SK-N-SH (cell line): ENCODE measurements at regions not wholly inside any gene's neighbourhood (a gene's known extent, or its start where the extent isn't known, plus 50 kb on each side); places are given as distances from the start of the nearest gene placed in this dataset.
A peak's percentile ranks its signal among the peaks of the same experiment; 100 is the strongest.

Experiments used
- CTCF ChIA-PET: fragments of 300-600, 350-600 bp; formaldehyde crosslinking; extraction: SDS; loops from one replicate; lab custom pipeline; 2021; lab: Yijun Ruan, JAX
- POLR2A ChIA-PET: fragments of 350-600 bp; sonication (Branson Sonifier 250); formaldehyde crosslinking; extraction: SDS; loops from one replicate; lab custom pipeline; 2020; ENCODE audit warnings: antibody characterized with exemption, inconsistent platforms; lab: Yijun Ruan, JAX
- DNase-seq: peaks from one replicate; pipeline ENCODE4 v3.0.0; 2012
- H2AFZ ChIP-seq: fragments of 200-600 bp; sonication (generic); 2 replicates; pipeline ENCODE4 v1.8.1; 2016; ENCODE audit warnings: antibody characterized with exemption, mild to moderate bottlenecking, low read depth
- H3F3A ChIP-seq: fragments of 200-600 bp; sonication (generic); replicated peaks from 2 replicates; pipeline ENCODE3; 2016; ENCODE audit warnings: antibody characterized with exemption, mild to moderate bottlenecking; ENCODE audit not compliant: insufficient read depth
- H3K27ac ChIP-seq, 2 experiments: fragments of 200-500 bp in 1 of 2; fragments of 200-600 bp in 1 of 2; sonication (Bioruptor generic) in 1 of 2; sonication (generic), shearing (Covaris generic) in 1 of 2; 2 replicates each; pipeline versions ENCODE4 v1.5.1 to v1.6.1; 2014 to 2016; ENCODE audit warnings: low read depth in 2 of 2, inconsistent platforms in 1 of 2, low read length in 1 of 2, mild to moderate bottlenecking in 1 of 2, mixed read lengths in 1 of 2
- H3K27me3 ChIP-seq: fragments of 200-600 bp; sonication (generic), shearing (Covaris generic); 2 replicates; pipeline ENCODE4 v1.6.1; 2016; ENCODE audit warnings: mixed run types; ENCODE audit not compliant: insufficient read depth
- H3K36me3 ChIP-seq, 2 experiments: fragments of 200-500 bp in 1 of 2; fragments of 200-600 bp in 1 of 2; sonication (Bioruptor generic) in 1 of 2; sonication (generic) in 1 of 2; replicated peaks in 1 of 2; 2 replicates each; pipeline versions ENCODE3 to v1.5.1; 2014 to 2016; ENCODE audit warnings: low read length in 1 of 2, mild to moderate bottlenecking in 1 of 2; ENCODE audit not compliant: insufficient read depth in 2 of 2, control insufficient read depth in 1 of 2
- H3K4me1 ChIP-seq, 2 experiments: fragments of 200-500 bp in 1 of 2; fragments of 200-600 bp in 1 of 2; sonication (Bioruptor generic) in 1 of 2; sonication (generic), shearing (Covaris generic) in 1 of 2; 2 replicates each; pipeline versions ENCODE4 v1.5.1 to v1.6.1; 2014 to 2016; ENCODE audit warnings: low read depth in 1 of 2, low read length in 1 of 2, mixed run types in 1 of 2; ENCODE audit not compliant: insufficient read depth in 2 of 2, control insufficient read depth in 1 of 2
- H3K4me2 ChIP-seq: fragments of 200-600 bp; sonication (generic), shearing (Covaris generic); 2 replicates; pipeline ENCODE4 v1.6.1; 2017; ENCODE audit warnings: mixed run types
- H3K4me3 ChIP-seq, 2 experiments: fragments of 200-500 bp in 1 of 2; fragments of 200-600 bp in 1 of 2; sonication (Bioruptor generic) in 1 of 2; sonication (generic), shearing (Covaris generic) in 1 of 2; 2 replicates each; pipeline versions ENCODE4 v1.5.1 to v1.8.1; 2014 to 2016; ENCODE audit warnings: low read depth in 2 of 2, inconsistent platforms in 1 of 2, low read length in 1 of 2, mild to moderate bottlenecking in 1 of 2, mixed read lengths in 1 of 2, moderate library complexity in 1 of 2
- H3K79me2 ChIP-seq: fragments of 200-600 bp; sonication (generic); 2 replicates; pipeline ENCODE4 v1.8.1; 2017; ENCODE audit warnings: mild to moderate bottlenecking; ENCODE audit not compliant: insufficient read depth
- H3K9ac ChIP-seq: fragments of 200-600 bp; sonication (generic); 2 replicates; pipeline ENCODE4 v1.6.1; 2017; ENCODE audit warnings: mixed run types
- H3K9me2 ChIP-seq: fragments of 200-600 bp; sonication (generic); 2 replicates; pipeline ENCODE4 v1.6.1; 2017; ENCODE audit warnings: mixed run types
- H3K9me3 ChIP-seq: fragments of 200-600 bp; sonication (generic); 2 replicates; pipeline ENCODE4 v1.6.1; 2017; ENCODE audit warnings: mixed run types, mild to moderate bottlenecking, moderate library complexity
- H4K20me1 ChIP-seq: fragments of 200-600 bp; sonication (generic); 2 replicates; pipeline ENCODE4 v1.6.1; 2017; ENCODE audit warnings: mild to moderate bottlenecking, mixed run types; ENCODE audit not compliant: insufficient read depth
- FOXJ3 ChIP-seq: sonication (generic); formaldehyde crosslinking; IDR thresholded peaks from 2 replicates; pipeline ENCODE4 v1.5.1; 2020; ENCODE audit warnings: mild to moderate bottlenecking, missing genetic modification reagents
- JUND ChIP-seq: IDR thresholded peaks from 2 replicates; pipeline ENCODE4 v1.4.0; 2012
- NFIC ChIP-seq: IDR thresholded peaks from 2 replicates; pipeline ENCODE4 v1.4.0; 2012; ENCODE audit warnings: borderline replicate concordance
- POLR2AphosphoS5 ChIP-seq: IDR thresholded peaks from 2 replicates; pipeline ENCODE4 v1.6.1; 2012; ENCODE audit warnings: low read depth, low read length
- RAD21 ChIP-seq: IDR thresholded peaks from 2 replicates; pipeline ENCODE4 v1.6.1; 2012; ENCODE audit warnings: mild to moderate bottlenecking, low read length
- RXRA ChIP-seq: IDR thresholded peaks from 2 replicates; pipeline ENCODE4 v1.4.0; 2012; ENCODE audit warnings: low read depth, mild to moderate bottlenecking, borderline replicate concordance
- SIN3A ChIP-seq: IDR thresholded peaks from 2 replicates; pipeline ENCODE4 v1.6.1; 2012; ENCODE audit warnings: low read depth, mild to moderate bottlenecking, low read length, moderate library complexity, borderline replicate concordance
- TCF12 ChIP-seq: IDR thresholded peaks from 2 replicates; pipeline ENCODE4 v1.4.0; 2012
- YY1 ChIP-seq: IDR thresholded peaks from 2 replicates; pipeline ENCODE4 v1.4.0; 2012; ENCODE audit warnings: low read depth, mild to moderate bottlenecking
- WGBS: methylation state at CpG from one replicate; pipeline ENCODE4 v1.1.6; 2017; ENCODE audit warnings: low lambda C conversion rate; 5-methylcytosine and 5-hydroxymethylcytosine counted together
- TF ChIP-seq, protein P1 (sequence below): IDR thresholded peaks from 2 replicates; pipeline ENCODE4 v1.6.1; 2012; ENCODE audit warnings: mild to moderate bottlenecking, low read depth, low read length, moderate library complexity
- TF ChIP-seq, protein P2 (sequence below): fragments of 150-350 bp; IDR thresholded peaks from 2 replicates; pipeline ENCODE4 v1.6.1; 2017; ENCODE audit warnings: antibody characterized with exemption, low read length, low read depth, borderline replicate concordance
- TF ChIP-seq, protein P3 (sequence below): IDR thresholded peaks from 2 replicates; pipeline ENCODE4 v1.4.0; 2012; ENCODE audit warnings: low read depth, borderline replicate concordance

DNA sequence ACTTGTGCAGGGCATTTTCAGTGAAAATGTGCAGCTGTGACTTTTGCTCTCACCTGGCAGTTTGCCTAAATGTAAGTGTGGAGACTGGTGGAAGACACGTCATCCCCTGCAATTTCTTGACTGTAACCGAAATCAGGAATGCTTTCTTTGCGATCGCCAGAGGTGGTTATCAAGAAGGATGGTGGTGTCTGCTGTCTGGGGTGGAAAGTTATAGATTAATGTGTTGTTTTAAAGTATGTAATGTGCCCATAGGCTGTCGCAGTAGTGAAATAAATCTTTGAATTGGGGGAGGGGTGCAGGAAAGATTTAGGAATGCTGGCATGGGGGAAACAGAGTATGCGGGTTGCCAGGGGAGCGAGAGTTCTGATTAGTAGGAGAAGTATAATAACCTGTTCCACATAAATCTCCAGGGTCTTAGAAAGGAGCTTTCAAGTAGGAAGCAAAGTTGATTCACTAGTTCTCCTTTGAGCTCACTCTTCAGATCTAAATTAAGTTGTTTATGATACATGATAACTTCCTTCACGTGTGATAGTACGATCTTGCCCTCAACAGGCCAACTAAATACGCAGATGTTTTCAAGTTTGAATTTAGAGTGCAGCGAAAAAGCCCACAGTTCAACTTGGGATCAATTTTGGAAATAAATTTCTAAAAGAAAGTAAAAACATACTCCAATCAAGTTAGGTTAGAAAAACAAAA lies 1520.0 kb upstream of the SLC10A2 start:
- TF ChIP-seq, protein P1, sequence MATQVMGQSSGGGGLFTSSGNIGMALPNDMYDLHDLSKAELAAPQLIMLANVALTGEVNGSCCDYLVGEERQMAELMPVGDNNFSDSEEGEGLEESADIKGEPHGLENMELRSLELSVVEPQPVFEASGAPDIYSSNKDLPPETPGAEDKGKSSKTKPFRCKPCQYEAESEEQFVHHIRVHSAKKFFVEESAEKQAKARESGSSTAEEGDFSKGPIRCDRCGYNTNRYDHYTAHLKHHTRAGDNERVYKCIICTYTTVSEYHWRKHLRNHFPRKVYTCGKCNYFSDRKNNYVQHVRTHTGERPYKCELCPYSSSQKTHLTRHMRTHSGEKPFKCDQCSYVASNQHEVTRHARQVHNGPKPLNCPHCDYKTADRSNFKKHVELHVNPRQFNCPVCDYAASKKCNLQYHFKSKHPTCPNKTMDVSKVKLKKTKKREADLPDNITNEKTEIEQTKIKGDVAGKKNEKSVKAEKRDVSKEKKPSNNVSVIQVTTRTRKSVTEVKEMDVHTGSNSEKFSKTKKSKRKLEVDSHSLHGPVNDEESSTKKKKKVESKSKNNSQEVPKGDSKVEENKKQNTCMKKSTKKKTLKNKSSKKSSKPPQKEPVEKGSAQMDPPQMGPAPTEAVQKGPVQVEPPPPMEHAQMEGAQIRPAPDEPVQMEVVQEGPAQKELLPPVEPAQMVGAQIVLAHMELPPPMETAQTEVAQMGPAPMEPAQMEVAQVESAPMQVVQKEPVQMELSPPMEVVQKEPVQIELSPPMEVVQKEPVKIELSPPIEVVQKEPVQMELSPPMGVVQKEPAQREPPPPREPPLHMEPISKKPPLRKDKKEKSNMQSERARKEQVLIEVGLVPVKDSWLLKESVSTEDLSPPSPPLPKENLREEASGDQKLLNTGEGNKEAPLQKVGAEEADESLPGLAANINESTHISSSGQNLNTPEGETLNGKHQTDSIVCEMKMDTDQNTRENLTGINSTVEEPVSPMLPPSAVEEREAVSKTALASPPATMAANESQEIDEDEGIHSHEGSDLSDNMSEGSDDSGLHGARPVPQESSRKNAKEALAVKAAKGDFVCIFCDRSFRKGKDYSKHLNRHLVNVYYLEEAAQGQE = no peak
- TF ChIP-seq POLR2AphosphoS5 (no peak), NFIC (peak; percentile 44), TCF12 (peak; percentile 44), JUND (no peak), SIN3A (no peak), FOXJ3 (CRISPR knock-in tag) (no peak), YY1 (no peak), RXRA (0 out of 2 replicates have a peak, but pooled peaks have one; percentile 12), RAD21 (no peak)
- TF ChIP-seq, protein P2, sequence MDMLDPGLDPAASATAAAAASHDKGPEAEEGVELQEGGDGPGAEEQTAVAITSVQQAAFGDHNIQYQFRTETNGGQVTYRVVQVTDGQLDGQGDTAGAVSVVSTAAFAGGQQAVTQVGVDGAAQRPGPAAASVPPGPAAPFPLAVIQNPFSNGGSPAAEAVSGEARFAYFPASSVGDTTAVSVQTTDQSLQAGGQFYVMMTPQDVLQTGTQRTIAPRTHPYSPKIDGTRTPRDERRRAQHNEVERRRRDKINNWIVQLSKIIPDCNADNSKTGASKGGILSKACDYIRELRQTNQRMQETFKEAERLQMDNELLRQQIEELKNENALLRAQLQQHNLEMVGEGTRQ = no peak
- TF ChIP-seq, protein P3, sequence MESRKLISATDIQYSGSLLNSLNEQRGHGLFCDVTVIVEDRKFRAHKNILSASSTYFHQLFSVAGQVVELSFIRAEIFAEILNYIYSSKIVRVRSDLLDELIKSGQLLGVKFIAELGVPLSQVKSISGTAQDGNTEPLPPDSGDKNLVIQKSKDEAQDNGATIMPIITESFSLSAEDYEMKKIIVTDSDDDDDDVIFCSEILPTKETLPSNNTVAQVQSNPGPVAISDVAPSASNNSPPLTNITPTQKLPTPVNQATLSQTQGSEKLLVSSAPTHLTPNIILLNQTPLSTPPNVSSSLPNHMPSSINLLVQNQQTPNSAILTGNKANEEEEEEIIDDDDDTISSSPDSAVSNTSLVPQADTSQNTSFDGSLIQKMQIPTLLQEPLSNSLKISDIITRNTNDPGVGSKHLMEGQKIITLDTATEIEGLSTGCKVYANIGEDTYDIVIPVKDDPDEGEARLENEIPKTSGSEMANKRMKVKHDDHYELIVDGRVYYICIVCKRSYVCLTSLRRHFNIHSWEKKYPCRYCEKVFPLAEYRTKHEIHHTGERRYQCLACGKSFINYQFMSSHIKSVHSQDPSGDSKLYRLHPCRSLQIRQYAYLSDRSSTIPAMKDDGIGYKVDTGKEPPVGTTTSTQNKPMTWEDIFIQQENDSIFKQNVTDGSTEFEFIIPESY = no peak
- no peak for DNase-seq
- Histone ChIP-seq H3K9me2 (no peaks in the 10 kb centered on the region), H3K4me3 (0 out of 4 replicates have a peak overlapping the region, but pooled peaks of 1 of the 2 experiments have one; percentile 12), H3K27me3 (no peaks in the 10 kb centered on the region), H3K9ac (no peak overlapping the region), H3K9me3 (no peaks in the 10 kb centered on the region), H4K20me1 (no peaks in the 10 kb centered on the region), H3K27ac (peak overlapping the region in 1 of 2 experiments; percentile 25; a peak in 2 of 4 replicates), H3K4me1 (no peaks in the 10 kb centered on the region; a peak in 1 of 4 replicates), H2AFZ (no peak overlapping the region), H3F3A (no peaks in the 10 kb centered on the region), H3K4me2 (peak overlapping the region; percentile 36), H3K79me2 (no peaks in the 10 kb centered on the region), H3K36me3 (no peaks in the 10 kb centered on the region)
- WGBS = 55% methylated on average over 11 of the region's 11 CpGs
- ChIA-PET CTCF (interaction anchor here (0.6 to 1.0 kb wide), 2 partner anchors 15 to 206 kb away, joined by 3 to 4 read pairs; no protein-coding TSS in a partner anchor), POLR2A (no interaction called here)
